ENCODE measurements at regions not wholly inside any gene's neighbourhood (a gene's known extent, or its start where the extent isn't known, plus 50 kb on each side); places are given as distances from the start of the nearest gene placed in this dataset.

- H3K9me3 ChIP-seq (ENCODE audit: control insufficient read depth in 4 of 4, low read length in 3 of 4) = no peaks in the 10 kb centered on the region
- no peak overlapping the region for H3K4me3 ChIP-seq (ENCODE audit: low read depth in 1 of 3, low read length in 3 of 3)
- no peak overlapping the region for H3K27ac ChIP-seq (ENCODE audit: low read depth in 1 of 2, low read length in 2 of 2)
- no peaks in the 10 kb centered on the region for H3K27me3 ChIP-seq (ENCODE audit: control insufficient read depth in 4 of 4, insufficient read depth in 4 of 4, low read length in 3 of 4)
- peaks cover 1 to 34% (median 12%) of the 10 kb centered on the region in 4 donors for H3K4me1 ChIP-seq (ENCODE audit: control insufficient read depth in 4 of 4, insufficient read depth in 4 of 4, low read length in 3 of 4)
- H3K9ac ChIP-seq (ENCODE audit: low read depth in 1 of 2, low read length in 2 of 2) = no peak overlapping the region
- 51% methylated on average over 4 of the region's 4 CpGs for WGBS
- H3K36me3 ChIP-seq (ENCODE audit: control insufficient read depth in 4 of 4, insufficient read depth in 3 of 4, low read depth in 1 of 4, low read length in 3 of 4) = no peaks in the 10 kb centered on the region
- no peak for DNase-seq (ENCODE audit: low spot score)
- TF ChIP-seq SP1 (IDR thresholded peaks at IDR 0.05) (no peak), YY1 (IDR thresholded peaks at IDR 0.05) (no peak), CTCF (IDR thresholded peaks at IDR 0.05; ENCODE audit: low read depth, low read length, missing input control) (no peak), MAX (IDR thresholded peaks at IDR 0.05) (no peak), EGR1 (IDR thresholded peaks at IDR 0.05; ENCODE audit: low read depth in 2 of 2) (no peak), JUND (IDR thresholded peaks at IDR 0.05) (no peak), NR2F2 (IDR thresholded peaks at IDR 0.05) (no peak), ATF3 (IDR thresholded peaks at IDR 0.05) (no peak)
These were observed 108.3 kb upstream of the PLEKHA5 start for GRCh38 chr12:19021240-19021639.

- Histone ChIP-seq H3K36me3 (ENCODE audit: control insufficient read depth in 4 of 4, insufficient read depth in 3 of 4, low read depth in 1 of 4, low read length in 3 of 4) (no peaks in the 10 kb centered on the region), H3K4me3 (ENCODE audit: low read depth in 1 of 3, low read length in 3 of 3) (no peak overlapping the region), H3K9me3 (ENCODE audit: control insufficient read depth in 4 of 4, low read length in 3 of 4) (no peaks in the 10 kb centered on the region), H3K9ac (ENCODE audit: low read depth in 1 of 2, low read length in 2 of 2) (no peak overlapping the region), H3K4me1 (ENCODE audit: control insufficient read depth in 4 of 4, insufficient read depth in 4 of 4, low read length in 3 of 4) (peaks cover 1 to 34% (median 12%) of the 10 kb centered on the region in 4 donors), H3K27me3 (ENCODE audit: control insufficient read depth in 4 of 4, insufficient read depth in 4 of 4, low read length in 3 of 4) (no peaks in the 10 kb centered on the region), H3K27ac (ENCODE audit: low read depth in 1 of 2, low read length in 2 of 2) (no peak overlapping the region)
- peak; percentile 24 to 42 for TF ChIP-seq HNF4A (conservative IDR thresholded peaks at IDR 0.05)
- no peak for TF ChIP-seq MAX (IDR thresholded peaks at IDR 0.05)
- no peak for TF ChIP-seq FOXA1 (IDR thresholded peaks at IDR 0.05)
- no peak for TF ChIP-seq HNF4G (IDR thresholded peaks at IDR 0.05)
- peak in 1 of 2 donors; percentile 63 for TF ChIP-seq RXRA (IDR thresholded peaks at IDR 0.05)
- TF ChIP-seq RAD21 (IDR thresholded peaks at IDR 0.05) = peak; percentile 36 to 38
- no peak for TF ChIP-seq ATF3 (IDR thresholded peaks at IDR 0.05)
- peak in 1 of 2 donors; percentile 15 for TF ChIP-seq JUND (IDR thresholded peaks at IDR 0.05)
- TF ChIP-seq CTCF (IDR thresholded peaks at IDR 0.05; ENCODE audit: low read depth, low read length, missing input control) = no peak
- no peak for TF ChIP-seq GABPA (IDR thresholded peaks at IDR 0.05 in 1 of 2, conservative IDR thresholded peaks at IDR 0.05 in 1 of 2)
- no peak for TF ChIP-seq TAF1 (conservative IDR thresholded peaks at IDR 0.05)
- TF ChIP-seq FOXA2 (IDR thresholded peaks at IDR 0.05) = no peak
- peak; percentile 11 for TF ChIP-seq YY1 (IDR thresholded peaks at IDR 0.05)
- TF ChIP-seq EGR1 (IDR thresholded peaks at IDR 0.05; ENCODE audit: low read depth in 2 of 2) = no peak
- TF ChIP-seq SP1 (IDR thresholded peaks at IDR 0.05) = peak; percentile 59
- 34% methylated on average over 1 of the region's 1 CpG for WGBS
- no peak for DNase-seq (ENCODE audit: low spot score)
These were observed 107.9 kb upstream of the PLEKHA5 start for GRCh38 chr12:19021646-19022045.

All from liver (tissue), 8 donors.